Retinal pigment epithelial cell (primary cell): ENCODE measurements at regions not wholly inside any gene's neighbourhood (a gene's known extent, or its start where the extent isn't known, plus 50 kb on each side); places are given as distances from the start of the nearest gene placed in this dataset.

ENCODE experiments used
- DNase-seq: peaks from one replicate; pipeline ENCODE4 v3.0.0-alpha.2; 2010; ENCODE audit warnings: low read depth
- H3K4me3 ChIP-seq: 2 replicates; pipeline ENCODE4 v1.5.1; 2011; ENCODE audit warnings: mild to moderate bottlenecking, low read length, control low read depth, moderate library complexity
- TF ChIP-seq, protein P1 (sequence below): conservative IDR thresholded peaks from 2 replicates; pipeline ENCODE4 v1.5.1; 2011; ENCODE audit warnings: low read depth, low read length, control low read depth, inconsistent platforms

DNA sequence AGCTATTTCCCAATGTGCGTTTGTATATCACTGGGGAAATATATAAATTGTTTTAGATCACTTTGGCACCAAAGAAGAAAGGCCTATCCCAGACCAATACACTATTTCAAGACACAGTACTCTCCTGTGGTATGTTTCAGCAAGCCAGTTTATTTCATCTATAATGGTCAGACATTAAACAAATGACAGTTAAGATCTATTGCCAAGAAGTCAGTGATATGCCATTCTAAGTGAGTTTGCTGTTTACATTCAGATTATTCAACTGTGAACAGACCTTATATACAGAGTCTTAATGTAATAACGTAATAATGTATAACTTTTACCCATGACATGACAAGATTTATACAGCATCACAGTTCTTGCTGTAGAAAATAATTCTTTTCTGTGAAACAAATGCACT is 352.7 kb downstream of the CDH7 start:
- no peak overlapping the region for H3K4me3 ChIP-seq
- TF ChIP-seq, protein P1, sequence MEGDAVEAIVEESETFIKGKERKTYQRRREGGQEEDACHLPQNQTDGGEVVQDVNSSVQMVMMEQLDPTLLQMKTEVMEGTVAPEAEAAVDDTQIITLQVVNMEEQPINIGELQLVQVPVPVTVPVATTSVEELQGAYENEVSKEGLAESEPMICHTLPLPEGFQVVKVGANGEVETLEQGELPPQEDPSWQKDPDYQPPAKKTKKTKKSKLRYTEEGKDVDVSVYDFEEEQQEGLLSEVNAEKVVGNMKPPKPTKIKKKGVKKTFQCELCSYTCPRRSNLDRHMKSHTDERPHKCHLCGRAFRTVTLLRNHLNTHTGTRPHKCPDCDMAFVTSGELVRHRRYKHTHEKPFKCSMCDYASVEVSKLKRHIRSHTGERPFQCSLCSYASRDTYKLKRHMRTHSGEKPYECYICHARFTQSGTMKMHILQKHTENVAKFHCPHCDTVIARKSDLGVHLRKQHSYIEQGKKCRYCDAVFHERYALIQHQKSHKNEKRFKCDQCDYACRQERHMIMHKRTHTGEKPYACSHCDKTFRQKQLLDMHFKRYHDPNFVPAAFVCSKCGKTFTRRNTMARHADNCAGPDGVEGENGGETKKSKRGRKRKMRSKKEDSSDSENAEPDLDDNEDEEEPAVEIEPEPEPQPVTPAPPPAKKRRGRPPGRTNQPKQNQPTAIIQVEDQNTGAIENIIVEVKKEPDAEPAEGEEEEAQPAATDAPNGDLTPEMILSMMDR = no peak
- DNase-seq = no peak

DNA sequence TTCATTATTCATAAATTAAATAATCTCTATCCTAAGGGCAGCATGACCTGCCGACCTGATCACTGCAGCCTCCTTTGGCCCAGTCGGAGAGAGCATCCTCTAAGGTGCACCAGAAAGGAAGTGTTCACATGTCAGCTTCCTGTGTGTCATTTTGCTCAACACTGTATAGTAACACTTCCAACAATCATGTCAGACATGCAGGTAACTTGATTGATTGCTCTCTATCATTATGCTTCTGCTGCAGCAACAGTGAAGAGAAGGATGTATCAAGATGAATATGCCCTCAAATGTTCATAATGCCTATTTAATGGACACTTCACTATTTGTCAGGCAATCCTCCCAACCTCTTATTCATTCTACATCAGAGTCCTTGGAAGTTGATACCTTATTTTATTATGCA is 332.3 kb downstream of the CDH7 start:
- no peak for DNase-seq
- TF ChIP-seq, protein P1 = no peak
- H3K4me3 ChIP-seq = no peak overlapping the region

DNA sequence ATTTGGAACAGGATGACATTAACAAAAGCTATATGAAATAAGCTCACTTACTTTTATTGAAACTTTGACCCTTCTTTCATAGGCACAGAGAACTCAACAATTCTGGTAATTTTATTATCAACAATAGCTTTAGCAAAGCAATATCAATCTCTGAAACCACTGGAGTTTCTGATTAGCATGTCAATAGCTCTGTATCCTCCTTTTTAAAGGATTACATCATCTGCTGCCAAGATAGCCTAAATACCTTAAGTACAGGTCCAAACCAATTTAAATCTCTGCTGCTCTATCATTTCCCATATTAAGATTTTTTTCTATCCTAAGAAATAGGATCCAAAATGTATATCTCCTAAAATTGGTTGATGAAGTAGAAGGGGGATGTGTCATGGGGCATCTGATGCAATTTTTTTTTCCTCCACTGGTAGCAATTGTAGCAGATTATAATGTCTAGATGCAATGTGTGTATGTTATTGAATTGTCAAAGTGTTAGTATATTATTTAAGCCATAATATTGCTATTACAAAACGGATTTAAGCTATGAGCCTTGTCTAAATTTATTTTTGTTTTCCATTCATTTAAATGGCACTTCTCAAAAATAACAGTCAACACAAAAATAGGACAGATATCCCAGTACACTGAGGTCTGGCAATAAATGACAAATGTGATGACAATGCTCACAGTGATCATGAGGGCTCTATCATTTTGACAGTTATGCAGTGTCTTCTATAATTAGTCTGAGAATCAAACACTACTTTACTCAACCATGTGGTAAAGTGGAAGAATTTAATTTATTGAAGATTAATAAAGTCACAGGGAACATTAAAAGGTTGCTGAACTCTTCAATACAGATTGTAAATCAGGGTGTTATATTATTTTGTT is 328.4 kb downstream of the CDH7 start:
- DNase-seq = no peak
- TF ChIP-seq, protein P1 = no peak
- no peak overlapping the region for H3K4me3 ChIP-seq

DNA sequence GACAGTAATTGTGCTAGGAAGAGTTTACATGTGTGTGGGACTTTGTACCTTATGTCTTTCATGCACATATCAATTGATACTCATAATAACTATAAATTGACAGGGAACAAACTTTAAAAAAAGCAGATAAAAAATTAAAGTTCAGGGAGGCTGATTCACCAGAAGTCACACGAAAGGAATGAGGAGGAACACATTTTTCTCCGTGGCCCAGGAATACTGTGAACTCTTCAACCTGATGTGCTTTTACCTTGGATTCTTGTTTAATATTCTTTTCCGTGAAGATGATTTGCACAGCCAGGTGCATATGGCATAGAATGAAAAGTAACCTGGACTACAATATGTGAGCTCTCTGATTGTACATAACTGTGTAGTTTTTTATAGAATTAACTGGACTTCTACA is 326.3 kb downstream of the CDH7 start:
- DNase-seq = no peak
- H3K4me3 ChIP-seq = no peak overlapping the region
- TF ChIP-seq, protein P1 = no peak

DNA sequence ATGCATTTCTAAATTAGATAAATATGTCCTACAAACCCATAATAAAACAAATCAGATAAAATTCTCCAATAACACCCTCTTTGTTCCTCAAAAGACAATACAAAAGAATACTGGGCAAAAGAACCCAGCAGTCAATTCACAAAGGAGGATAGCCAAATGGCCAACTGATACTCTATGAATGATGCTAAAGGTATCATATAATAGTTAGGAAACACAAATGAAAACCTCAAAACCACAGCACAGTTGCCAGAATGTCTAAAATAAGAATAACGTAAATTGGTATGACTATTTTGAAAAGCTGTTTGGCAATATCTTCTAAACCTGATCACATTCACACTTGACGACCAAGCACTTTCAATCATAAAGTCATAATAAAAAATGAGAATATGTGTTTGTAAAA is 315.4 kb downstream of the CDH7 start:
- H3K4me3 ChIP-seq = no peak overlapping the region
- no peak for DNase-seq
- TF ChIP-seq, protein P1 = no peak

DNA sequence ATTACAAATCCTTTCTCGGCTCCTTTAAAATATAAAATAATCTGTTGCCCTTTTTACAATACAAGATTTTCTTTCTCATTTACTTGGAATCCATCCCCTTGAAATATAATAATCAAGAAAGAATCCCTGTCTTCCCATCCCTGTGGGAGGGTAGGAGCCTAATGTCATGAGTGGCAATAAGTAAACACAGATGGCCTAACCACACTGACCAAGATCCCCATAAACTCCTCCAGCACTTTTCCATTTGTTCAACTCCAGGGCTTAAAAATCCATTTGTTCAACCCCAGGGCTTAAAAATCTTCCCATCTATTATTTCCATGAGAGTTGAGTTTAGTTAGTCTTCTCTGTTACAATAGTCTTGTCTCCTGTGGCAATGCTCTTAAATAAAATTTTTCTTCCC is 297.6 kb downstream of the CDH7 start:
- H3K4me3 ChIP-seq = no peak overlapping the region
- DNase-seq = no peak
- TF ChIP-seq, protein P1 = no peak

DNA sequence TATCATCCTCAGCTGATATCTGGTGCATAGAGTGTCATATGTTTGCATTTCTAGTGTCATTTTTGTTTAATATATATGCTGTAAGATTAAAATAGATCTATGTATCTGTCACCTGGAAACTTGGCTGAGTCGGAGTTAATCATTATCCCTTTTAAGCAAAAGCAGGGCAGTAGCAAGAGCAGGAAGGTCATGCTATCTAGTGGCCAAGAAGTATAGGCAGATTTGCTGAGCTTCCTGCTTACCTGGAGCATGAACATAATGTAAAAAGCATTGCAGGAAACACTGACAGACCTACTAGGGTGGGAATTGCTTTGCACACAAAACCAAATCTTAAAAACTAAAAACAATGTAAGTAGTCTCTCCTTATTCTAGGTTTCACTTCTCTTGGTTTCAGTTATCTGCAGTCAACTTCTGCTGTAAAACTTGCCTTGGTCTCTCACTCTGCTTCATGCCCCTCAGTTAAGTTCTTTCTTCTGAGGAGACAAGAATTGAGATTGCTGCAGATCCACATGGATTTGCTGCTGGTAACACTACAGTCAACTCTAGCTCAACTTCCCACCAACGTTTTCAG is 295.3 kb downstream of the CDH7 start:
- DNase-seq = no peak
- TF ChIP-seq, protein P1 = no peak
- no peak overlapping the region for H3K4me3 ChIP-seq
